ENCODE measurements at regions not wholly inside any gene's neighbourhood (a gene's known extent, or its start where the extent isn't known, plus 50 kb on each side); places are given as distances from the start of the nearest gene placed in this dataset.

GRCh38 chr15:95615436-95615835 lies 715.1 kb upstream of the NR2F2 start:
- H3K27me3 ChIP-seq, result no peaks in the 10 kb centered on the region
- DNase-seq (ENCODE audit: low spot score in 2 of 2), result no peak
- intact Hi-C loops (cut with DNase I; ENCODE audit: low total_unique reads), result no loop called here
- H3K4me3 ChIP-seq, result no peak overlapping the region
- H3K9me3 ChIP-seq, result no peaks in the 10 kb centered on the region
- H3K27ac ChIP-seq, result peak overlapping the region in 1 of 2 donors; percentile 38
- no peak for TF ChIP-seq POLR2A (IDR thresholded peaks at IDR 0.05)
- no peak for TF ChIP-seq CTCF (IDR thresholded peaks at IDR 0.05)
- TF ChIP-seq POLR2AphosphoS5 (IDR thresholded peaks at IDR 0.05), result no peak
- no peaks in the 10 kb centered on the region for H3K4me1 ChIP-seq
- H3K36me3 ChIP-seq, result no peaks in the 10 kb centered on the region

GRCh38 chr15:95616306-95616705 lies 714.2 kb upstream of the NR2F2 start:
- Histone ChIP-seq H3K36me3 (no peaks in the 10 kb centered on the region), H3K4me1 (no peaks in the 10 kb centered on the region), H3K4me3 (no peak overlapping the region), H3K9me3 (no peaks in the 10 kb centered on the region), H3K27me3 (no peaks in the 10 kb centered on the region), H3K27ac (peak overlapping the region in 1 of 2 donors; percentile 19)
- no peak for DNase-seq (ENCODE audit: low spot score in 2 of 2)
- intact Hi-C loops (cut with DNase I; ENCODE audit: low total_unique reads), result no loop called here
- TF ChIP-seq POLR2AphosphoS5 (IDR thresholded peaks at IDR 0.05) (no peak), POLR2A (IDR thresholded peaks at IDR 0.05) (no peak), CTCF (IDR thresholded peaks at IDR 0.05) (no peak)

- intact Hi-C loops (cut with DNase I; ENCODE audit: low total_unique reads), result no loop called here
- TF ChIP-seq POLR2A (IDR thresholded peaks at IDR 0.05) (no peak), CTCF (IDR thresholded peaks at IDR 0.05) (no peak), POLR2AphosphoS5 (IDR thresholded peaks at IDR 0.05) (no peak)
- Histone ChIP-seq H3K27me3 (no peaks in the 10 kb centered on the region), H3K4me1 (no peaks in the 10 kb centered on the region), H3K36me3 (no peaks in the 10 kb centered on the region), H3K27ac (peak overlapping the region in 1 of 2 donors; percentile 20), H3K4me3 (no peak overlapping the region), H3K9me3 (no peaks in the 10 kb centered on the region)
- no peak for DNase-seq (ENCODE audit: low spot score in 2 of 2)
These were observed 709.4 kb upstream of the NR2F2 start for GRCh38 chr15:95620934-95621579.

- DNase-seq (ENCODE audit: low spot score in 2 of 2), result no peak
- no peaks in the 10 kb centered on the region for H3K9me3 ChIP-seq
- H3K27ac ChIP-seq, result peak overlapping the region in 1 of 2 donors; percentile 19
- no peaks in the 10 kb centered on the region for H3K27me3 ChIP-seq
- no peak for TF ChIP-seq CTCF (IDR thresholded peaks at IDR 0.05)
- TF ChIP-seq POLR2AphosphoS5 (IDR thresholded peaks at IDR 0.05), result no peak
- no peak for TF ChIP-seq POLR2A (IDR thresholded peaks at IDR 0.05)
- intact Hi-C loops (cut with DNase I; ENCODE audit: low total_unique reads), result no loop called here
- H3K4me3 ChIP-seq, result no peak overlapping the region
- no peaks in the 10 kb centered on the region for H3K36me3 ChIP-seq
- no peaks in the 10 kb centered on the region for H3K4me1 ChIP-seq
These were observed 707.7 kb upstream of the NR2F2 start for GRCh38 chr15:95622843-95623242.

- no peaks in the 10 kb centered on the region for H3K27me3 ChIP-seq
- intact Hi-C loops (cut with DNase I; ENCODE audit: low total_unique reads), result no loop called here
- H3K4me3 ChIP-seq, result no peak overlapping the region
- no peak for DNase-seq (ENCODE audit: low spot score in 2 of 2)
- H3K36me3 ChIP-seq, result no peaks in the 10 kb centered on the region
- peak overlapping the region in 1 of 2 donors; percentile 68 for H3K27ac ChIP-seq
- no peaks in the 10 kb centered on the region for H3K9me3 ChIP-seq
- TF ChIP-seq CTCF (IDR thresholded peaks at IDR 0.05) (no peak), POLR2A (IDR thresholded peaks at IDR 0.05) (no peak), POLR2AphosphoS5 (IDR thresholded peaks at IDR 0.05) (no peak)
- no peaks in the 10 kb centered on the region for H3K4me1 ChIP-seq
These were observed 706.4 kb upstream of the NR2F2 start for GRCh38 chr15:95624100-95624499.
